Stomach (tissue), 8 donors: ENCODE measurements at regions not wholly inside any gene's neighbourhood (a gene's known extent, or its start where the extent isn't known, plus 50 kb on each side); places are given as distances from the start of the nearest gene placed in this dataset.

Experiments used
- DNase-seq, 2 donors: peaks; one replicate each; pipeline versions ENCODE4 v3.0.0 to v3.0.0-alpha.2; 2013 to 2019
- H3K27ac ChIP-seq, 5 donors: fragments of 200-600 bp in 4 of 5; sonication (generic) in 4 of 5; one replicate each; pipeline ENCODE4 v1.5.1; 2013 to 2019; ENCODE audit warnings: mild to moderate bottlenecking in 1 of 5, moderate library complexity in 1 of 5
- H3K27me3 ChIP-seq, 3 donors: fragments of 200-600 bp; sonication (generic); one replicate each; pipeline ENCODE4 v1.5.1; 2017 to 2019; ENCODE audit warnings: mixed run types in 1 of 3
- H3K36me3 ChIP-seq, 4 donors: fragments of 200-600 bp; sonication (generic); 1 replicate in 3 of 4; 2 replicates in 1 of 4; pipeline ENCODE4 v1.5.1; 2016 to 2019
- H3K4me1 ChIP-seq, 4 donors: fragments of 200-600 bp; sonication (generic); one replicate each; pipeline ENCODE4 v1.5.1; 2016 to 2019
- H3K4me3 ChIP-seq, 4 donors: fragments of 200-600 bp; sonication (generic) in 3 of 4; one replicate each; pipeline ENCODE4 v1.5.1; 2016 to 2019; ENCODE audit warnings: mild to moderate bottlenecking in 1 of 4
- H3K9me3 ChIP-seq, 4 donors: fragments of 200-600 bp; sonication (generic); one replicate each; pipeline ENCODE4 v1.5.1; 2016 to 2019
- EP300 ChIP-seq: sonication (generic); formaldehyde crosslinking; IDR thresholded peaks from one replicate; pipeline ENCODE4 v1.6.1; 2017; ENCODE audit warnings: antibody characterized with exemption
- POLR2A ChIP-seq, 4 donors: fragments of 450-650 bp; IDR thresholded peaks; one replicate each; pipeline ENCODE4 v1.6.1; 2016; ENCODE audit warnings: antibody characterized with exemption in 4 of 4, control low read depth in 2 of 4, mild to moderate bottlenecking in 1 of 4, moderate library complexity in 1 of 4
- POLR2AphosphoS5 ChIP-seq, 3 donors: sonication (generic); formaldehyde crosslinking; IDR thresholded peaks; one replicate each; pipeline ENCODE4 v1.6.1; 2016; ENCODE audit warnings: antibody characterized with exemption in 3 of 3
- WGBS, 5 donors: extraction: QIAGEN DNeasy Blood & Tissue Kit in 3 of 5; methylation state at CpG; one replicate each; pipeline versions ENCODE4 v1.1.5 to v1.1.7; 2013 to 2018; 5-methylcytosine and 5-hydroxymethylcytosine counted together
- intact Hi-C: fragments of 100-400 bp; cut with DNase I; formaldehyde crosslinking; loops from one replicate; pipeline ENCODE4 v1.15.1; 2023; ENCODE audit warnings: low total_unique reads
- TF ChIP-seq, protein P1 (sequence below), 7 experiments: fragments of 450-650 bp in 4 of 7; fragments of 200-600 bp in 3 of 7; sonication (generic) in 3 of 7; IDR thresholded peaks; one replicate each; pipeline ENCODE4 v1.5.1; 2016 to 2019; ENCODE audit warnings: antibody characterized with exemption in 7 of 7, control low read depth in 2 of 7, mild to moderate bottlenecking in 1 of 7
- donor health status: healthy with polysubstance abuse.
- donor health status: Bipolar disorder and iron deficiency.
- donor health status: healthy.

- H3K36me3 ChIP-seq = no peaks in the 10 kb centered on the region
- no peak overlapping the region for H3K27ac ChIP-seq
- no peaks in the 10 kb centered on the region for H3K27me3 ChIP-seq
- intact Hi-C loops = no loop called here
- TF ChIP-seq EP300 (no peak), POLR2A (IDR thresholded peaks at IDR 0.05) (no peak), POLR2AphosphoS5 (IDR thresholded peaks at IDR 0.05) (no peak)
- TF ChIP-seq, protein P1, sequence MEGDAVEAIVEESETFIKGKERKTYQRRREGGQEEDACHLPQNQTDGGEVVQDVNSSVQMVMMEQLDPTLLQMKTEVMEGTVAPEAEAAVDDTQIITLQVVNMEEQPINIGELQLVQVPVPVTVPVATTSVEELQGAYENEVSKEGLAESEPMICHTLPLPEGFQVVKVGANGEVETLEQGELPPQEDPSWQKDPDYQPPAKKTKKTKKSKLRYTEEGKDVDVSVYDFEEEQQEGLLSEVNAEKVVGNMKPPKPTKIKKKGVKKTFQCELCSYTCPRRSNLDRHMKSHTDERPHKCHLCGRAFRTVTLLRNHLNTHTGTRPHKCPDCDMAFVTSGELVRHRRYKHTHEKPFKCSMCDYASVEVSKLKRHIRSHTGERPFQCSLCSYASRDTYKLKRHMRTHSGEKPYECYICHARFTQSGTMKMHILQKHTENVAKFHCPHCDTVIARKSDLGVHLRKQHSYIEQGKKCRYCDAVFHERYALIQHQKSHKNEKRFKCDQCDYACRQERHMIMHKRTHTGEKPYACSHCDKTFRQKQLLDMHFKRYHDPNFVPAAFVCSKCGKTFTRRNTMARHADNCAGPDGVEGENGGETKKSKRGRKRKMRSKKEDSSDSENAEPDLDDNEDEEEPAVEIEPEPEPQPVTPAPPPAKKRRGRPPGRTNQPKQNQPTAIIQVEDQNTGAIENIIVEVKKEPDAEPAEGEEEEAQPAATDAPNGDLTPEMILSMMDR (IDR thresholded peaks at IDR 0.05) = no peak
- no peaks in the 10 kb centered on the region for H3K9me3 ChIP-seq
- H3K4me1 ChIP-seq = no peaks in the 10 kb centered on the region
- 74 to 83% (median 80%) methylated on average over 11 of the region's 11 CpGs for WGBS, 5 donors
- H3K4me3 ChIP-seq = no peak overlapping the region
- DNase-seq = peak in 1 of 2 donors; percentile 14
Observed at GRCh38 chr2:12334412-12334966, 382.2 kb upstream of the TRIB2 start.

DNA sequence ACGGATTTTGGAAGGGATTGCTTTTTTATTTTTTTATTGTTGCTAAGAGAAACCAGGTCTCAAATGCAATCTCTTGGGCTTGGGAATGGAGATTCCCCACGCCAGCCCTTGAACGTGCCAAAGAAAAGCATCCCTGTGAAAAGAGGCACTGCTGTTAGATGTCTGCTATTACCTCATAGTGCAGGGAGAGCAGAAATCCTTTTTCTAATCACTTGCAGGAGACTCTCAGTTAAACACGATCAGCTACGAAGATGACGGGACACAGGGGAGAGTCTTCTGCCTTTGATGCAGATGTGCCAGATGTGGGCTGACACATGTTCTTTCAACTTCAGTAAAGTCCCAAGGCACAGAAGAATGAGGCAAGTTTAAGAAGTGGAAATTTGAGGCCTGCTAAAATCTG lies 381.6 kb upstream of the TRIB2 start:
- no peak overlapping the region for H3K27ac ChIP-seq

DNA sequence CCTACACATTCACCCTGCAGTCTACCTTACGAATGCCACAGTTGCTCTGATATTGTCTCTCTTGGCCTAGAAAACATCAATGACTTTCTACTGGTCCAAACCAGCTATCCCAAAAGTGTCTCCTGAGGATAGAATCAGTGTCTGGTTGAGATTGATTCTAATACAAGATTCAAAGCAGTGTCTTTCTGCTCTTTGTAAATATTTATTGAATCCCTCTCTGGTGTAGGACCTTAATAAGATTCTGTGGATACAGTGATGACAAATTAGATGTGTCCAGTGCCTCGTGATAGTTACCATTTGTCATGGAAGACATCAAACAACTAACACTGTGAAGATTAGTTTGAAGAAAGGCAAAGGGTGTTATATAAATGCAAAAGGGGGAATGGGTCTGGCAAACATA lies 380.7 kb upstream of the TRIB2 start:
- Histone ChIP-seq H3K27ac (no peak overlapping the region), H3K4me1 (no peaks in the 10 kb centered on the region), H3K36me3 (no peaks in the 10 kb centered on the region), H3K9me3 (no peaks in the 10 kb centered on the region), H3K4me3 (no peak overlapping the region), H3K27me3 (no peaks in the 10 kb centered on the region)
- DNase-seq = no peak
- intact Hi-C loops = no loop called here
- TF ChIP-seq EP300 = no peak
- TF ChIP-seq, protein P1 (IDR thresholded peaks at IDR 0.05) = no peak
- no peak for TF ChIP-seq POLR2A (IDR thresholded peaks at IDR 0.05)
- TF ChIP-seq POLR2AphosphoS5 (IDR thresholded peaks at IDR 0.05) = no peak
- 82 to 93% (median 90%) methylated on average over 2 of the region's 2 CpGs for WGBS, 5 donors

More for the DNA sequence above, 381.6 kb upstream of the TRIB2 start:
- Histone ChIP-seq H3K4me3 (no peak overlapping the region), H3K9me3 (no peaks in the 10 kb centered on the region), H3K27me3 (no peaks in the 10 kb centered on the region), H3K4me1 (no peaks in the 10 kb centered on the region), H3K36me3 (no peaks in the 10 kb centered on the region)
- 64 to 77% (median 72%) methylated on average over 6 of the region's 6 CpGs for WGBS, 5 donors
- DNase-seq = no peak
- intact Hi-C loops = no loop called here
- TF ChIP-seq POLR2AphosphoS5 (IDR thresholded peaks at IDR 0.05) = no peak
- TF ChIP-seq EP300 = no peak
- TF ChIP-seq POLR2A (IDR thresholded peaks at IDR 0.05) = no peak
- TF ChIP-seq, protein P1 (IDR thresholded peaks at IDR 0.05) = no peak

DNA sequence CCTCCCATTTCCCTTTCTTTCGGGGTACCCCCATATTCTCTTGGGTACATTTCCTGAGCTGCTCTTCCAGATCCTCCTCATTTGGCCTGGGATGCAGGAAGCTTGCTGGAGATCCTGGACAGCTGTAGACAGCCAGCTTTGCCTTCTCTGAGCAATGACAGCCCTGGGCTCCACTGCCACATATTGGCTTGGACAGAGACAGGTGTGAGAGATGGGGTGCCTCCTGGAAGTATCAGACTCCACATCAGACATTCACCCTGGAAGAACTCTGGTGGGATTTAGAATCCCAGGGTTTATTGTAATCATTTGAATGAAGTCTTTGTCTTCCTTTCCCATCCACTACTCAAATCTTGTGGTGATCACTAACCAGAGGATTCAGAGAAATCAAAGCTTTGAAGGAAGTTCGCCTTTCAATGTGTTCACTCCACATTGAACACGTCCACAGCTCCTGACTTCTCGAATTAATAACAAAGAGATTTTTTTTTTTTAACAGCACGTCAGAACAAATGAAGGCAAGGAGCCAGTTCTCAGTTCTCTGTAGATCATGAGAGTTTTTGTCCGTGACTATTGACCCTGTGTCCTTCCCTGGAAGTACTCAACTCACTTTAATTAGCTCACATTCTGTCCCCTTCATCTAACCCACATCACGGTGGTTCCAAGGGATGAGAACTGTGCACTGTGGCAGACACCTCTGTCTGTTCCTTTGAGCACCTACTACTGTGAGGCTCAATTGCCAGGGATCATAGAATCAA lies 377.6 kb upstream of the TRIB2 start:
- Histone ChIP-seq H3K4me3 (no peak overlapping the region), H3K27ac (no peak overlapping the region), H3K9me3 (no peaks in the 10 kb centered on the region), H3K36me3 (no peaks in the 10 kb centered on the region), H3K4me1 (no peaks in the 10 kb centered on the region), H3K27me3 (no peaks in the 10 kb centered on the region)
- intact Hi-C loops = no loop called here
- 81 to 91% (median 88%) methylated on average over 7 of the region's 7 CpGs for WGBS, 5 donors
- TF ChIP-seq, protein P1 (IDR thresholded peaks at IDR 0.05) = no peak
- TF ChIP-seq EP300 (no peak), POLR2AphosphoS5 (IDR thresholded peaks at IDR 0.05) (no peak), POLR2A (IDR thresholded peaks at IDR 0.05) (no peak)
- DNase-seq = no peak
